GM23338 (cell line): ENCODE measurements at regions not wholly inside any gene's neighbourhood (a gene's known extent, or its start where the extent isn't known, plus 50 kb on each side); places are given as distances from the start of the nearest gene placed in this dataset.

Source experiments
- ATAC-seq: fragments of 200-7000 bp; cut with Tn5 transposase; 3 replicates; pipeline ENCODE4 v1.9.1; 2020
- DNase-seq: peaks from one replicate; pipeline ENCODE4 v3.0.0-alpha.2; 2015; ENCODE audit warnings: low spot score
- H2AFZ ChIP-seq: fragments of 200-600 bp; sonication (generic); 2 replicates; pipeline ENCODE4 v1.8.0; 2016; ENCODE audit warnings: antibody characterized with exemption, mild to moderate bottlenecking, moderate library complexity
- H3F3A ChIP-seq: fragments of 200-600 bp; sonication (generic); replicated peaks from 2 replicates; pipeline ENCODE4 v1.8.0; 2017; ENCODE audit warnings: antibody characterized with exemption, mixed run types, low read depth
- H3K27ac ChIP-seq: fragments of 200-600 bp; sonication (generic); 2 replicates; pipeline ENCODE4 v1.6.1; 2016; ENCODE audit warnings: low read depth
- H3K27me3 ChIP-seq: fragments of 200-600 bp; sonication (generic); 2 replicates; pipeline ENCODE4 v1.8.0; 2016; ENCODE audit warnings: mild to moderate bottlenecking, mixed run types, moderate library complexity; ENCODE audit not compliant: insufficient read depth
- H3K36me3 ChIP-seq: fragments of 200-600 bp; sonication (generic); 2 replicates; pipeline ENCODE4 v1.8.0; 2016; ENCODE audit warnings: mild to moderate bottlenecking; ENCODE audit not compliant: insufficient read depth
- H3K4me1 ChIP-seq: fragments of 200-600 bp; sonication (generic); 2 replicates; pipeline ENCODE4 v1.8.0; 2016; ENCODE audit warnings: mild to moderate bottlenecking, moderate library complexity; ENCODE audit not compliant: insufficient read depth
- H3K4me2 ChIP-seq: fragments of 200-600 bp; sonication (generic); 2 replicates; pipeline ENCODE4 v1.7.1; 2017; ENCODE audit warnings: mixed run types
- H3K4me3 ChIP-seq: fragments of 200-600 bp; sonication (generic); 2 replicates; pipeline ENCODE4 v1.6.1; 2016; ENCODE audit warnings: mixed run types
- H3K79me2 ChIP-seq: fragments of 200-600 bp; sonication (generic); replicated peaks from 2 replicates; pipeline ENCODE4 v1.8.0; 2017; ENCODE audit warnings: mild to moderate bottlenecking; ENCODE audit not compliant: insufficient read depth
- H3K9me2 ChIP-seq: fragments of 200-600 bp; sonication (generic); 2 replicates; pipeline ENCODE4 v1.8.0; 2017; ENCODE audit not compliant: insufficient read depth
- H4K20me1 ChIP-seq: fragments of 200-600 bp; sonication (generic); replicated peaks from 2 replicates; pipeline ENCODE4 v1.8.0; 2017; ENCODE audit warnings: mild to moderate bottlenecking; ENCODE audit not compliant: insufficient read depth
- H3K27ac Mint-ChIP-seq: 2 replicates; pipeline ENCODE4 v1.8.0; 2020; ENCODE audit warnings: inconsistent platforms, mild to moderate bottlenecking, moderate library complexity, mixed read lengths
- H3K27me3 Mint-ChIP-seq: 3 replicates; pipeline ENCODE4 v1.8.0; 2022; ENCODE audit warnings: low read depth, mild to moderate bottlenecking, moderate library complexity, mixed read lengths, inconsistent platforms; ENCODE audit not compliant: insufficient read depth, poor library complexity
- H3K36me3 Mint-ChIP-seq: 3 replicates; pipeline ENCODE4 v1.8.0; 2021; ENCODE audit warnings: low read depth, mild to moderate bottlenecking, inconsistent platforms, moderate library complexity, mixed read lengths
- H3K4me1 Mint-ChIP-seq: 3 replicates; pipeline ENCODE4 v1.8.0; 2020; ENCODE audit warnings: mild to moderate bottlenecking, inconsistent platforms, mixed read lengths
- H3K4me3 Mint-ChIP-seq: 3 replicates; pipeline ENCODE4 v1.8.0; 2021; ENCODE audit warnings: moderate library complexity, mild to moderate bottlenecking, inconsistent platforms, mixed read lengths
- H3K9me3 Mint-ChIP-seq: 3 replicates; pipeline ENCODE4 v1.8.0; 2020; ENCODE audit warnings: moderate library complexity, mild to moderate bottlenecking, inconsistent platforms, mixed read lengths
- CREB1 ChIP-seq: fragments of 250-450 bp; sonication (Bioruptor Pico); IDR thresholded peaks from 2 replicates; pipeline ENCODE4 v1.5.0; 2020; ENCODE audit warnings: low read depth, mild to moderate bottlenecking, moderate library complexity
- ETS1 ChIP-seq: IDR thresholded peaks from 2 replicates; pipeline ENCODE4 v1.6.1; 2016; ENCODE audit warnings: antibody characterized with exemption
- EZH2 ChIP-seq: fragments of 200-600 bp; sonication (generic); IDR thresholded peaks from one replicate; pipeline ENCODE4 v1.8.0; 2017; ENCODE audit warnings: antibody characterized with exemption, mild to moderate bottlenecking, low read depth; ENCODE audit not compliant: unreplicated experiment
- EZH2phosphoT487 ChIP-seq: fragments of 200-600 bp; sonication (generic); IDR thresholded peaks from one replicate; pipeline ENCODE4 v1.8.1; 2018; ENCODE audit warnings: antibody characterized with exemption; ENCODE audit not compliant: unreplicated experiment
- JUNB ChIP-seq: IDR thresholded peaks from one replicate; pipeline ENCODE4 v1.6.1; 2016; ENCODE audit warnings: antibody characterized with exemption; ENCODE audit not compliant: unreplicated experiment
- NANOG ChIP-seq: IDR thresholded peaks from 2 replicates; pipeline ENCODE4 v1.6.1; 2016; ENCODE audit warnings: antibody characterized with exemption, borderline replicate concordance
- POLR2AphosphoS5 ChIP-seq: IDR thresholded peaks from 2 replicates; pipeline ENCODE4 v1.6.1; 2016; ENCODE audit warnings: antibody characterized with exemption, low read depth
- REST ChIP-seq: IDR thresholded peaks from one replicate; pipeline ENCODE4 v1.6.1; 2018; ENCODE audit warnings: antibody characterized with exemption; ENCODE audit not compliant: unreplicated experiment
- STAT1 ChIP-seq: IDR thresholded peaks from one replicate; pipeline ENCODE4 v1.6.1; 2016; ENCODE audit warnings: antibody characterized with exemption; ENCODE audit not compliant: unreplicated experiment
- ZNF114 ChIP-seq: fragments of 250-450 bp; sonication (Bioruptor Pico); IDR thresholded peaks from 2 replicates; pipeline ENCODE4 v1.5.0; 2020; ENCODE audit warnings: mild to moderate bottlenecking, moderate library complexity
- ZNF331 ChIP-seq: fragments of 250-450 bp; sonication (Bioruptor Pico); IDR thresholded peaks from 2 replicates; pipeline ENCODE4 v1.5.0; 2020; ENCODE audit warnings: low read depth, mild to moderate bottlenecking, moderate library complexity
- TF ChIP-seq, protein P1 (sequence below), 2 experiments: fragments of 200-600 bp in 1 of 2; sonication (generic) in 1 of 2; conservative IDR thresholded peaks; 2 replicates each; pipeline versions ENCODE4 v1.5.1 to v1.6.1; 2016 to 2017; ENCODE audit warnings: antibody characterized with exemption in 2 of 2, low read depth in 2 of 2, mild to moderate bottlenecking in 2 of 2, moderate library complexity in 1 of 2
- TF ChIP-seq, protein P2 (sequence below): fragments of 250-450 bp; sonication (Bioruptor Pico); IDR thresholded peaks from 2 replicates; pipeline ENCODE4 v1.5.0; 2020; ENCODE audit warnings: mild to moderate bottlenecking, moderate library complexity

GRCh38 chr20:52798124-52798523, 174.0 kb upstream of the TSHZ2 start:
- H3K9me3 Mint-ChIP-seq, result no peaks in the 10 kb centered on the region
- TF ChIP-seq, protein P1, sequence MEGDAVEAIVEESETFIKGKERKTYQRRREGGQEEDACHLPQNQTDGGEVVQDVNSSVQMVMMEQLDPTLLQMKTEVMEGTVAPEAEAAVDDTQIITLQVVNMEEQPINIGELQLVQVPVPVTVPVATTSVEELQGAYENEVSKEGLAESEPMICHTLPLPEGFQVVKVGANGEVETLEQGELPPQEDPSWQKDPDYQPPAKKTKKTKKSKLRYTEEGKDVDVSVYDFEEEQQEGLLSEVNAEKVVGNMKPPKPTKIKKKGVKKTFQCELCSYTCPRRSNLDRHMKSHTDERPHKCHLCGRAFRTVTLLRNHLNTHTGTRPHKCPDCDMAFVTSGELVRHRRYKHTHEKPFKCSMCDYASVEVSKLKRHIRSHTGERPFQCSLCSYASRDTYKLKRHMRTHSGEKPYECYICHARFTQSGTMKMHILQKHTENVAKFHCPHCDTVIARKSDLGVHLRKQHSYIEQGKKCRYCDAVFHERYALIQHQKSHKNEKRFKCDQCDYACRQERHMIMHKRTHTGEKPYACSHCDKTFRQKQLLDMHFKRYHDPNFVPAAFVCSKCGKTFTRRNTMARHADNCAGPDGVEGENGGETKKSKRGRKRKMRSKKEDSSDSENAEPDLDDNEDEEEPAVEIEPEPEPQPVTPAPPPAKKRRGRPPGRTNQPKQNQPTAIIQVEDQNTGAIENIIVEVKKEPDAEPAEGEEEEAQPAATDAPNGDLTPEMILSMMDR (conservative IDR thresholded peaks at IDR 0.05; ENCODE audit: low read depth in 2 of 2), result no peak
- no peak for TF ChIP-seq ETS1
- TF ChIP-seq NANOG, result no peak
- no peak for TF ChIP-seq STAT1
- no peak for TF ChIP-seq POLR2AphosphoS5
- no peak for TF ChIP-seq JUNB
- TF ChIP-seq, protein P2, sequence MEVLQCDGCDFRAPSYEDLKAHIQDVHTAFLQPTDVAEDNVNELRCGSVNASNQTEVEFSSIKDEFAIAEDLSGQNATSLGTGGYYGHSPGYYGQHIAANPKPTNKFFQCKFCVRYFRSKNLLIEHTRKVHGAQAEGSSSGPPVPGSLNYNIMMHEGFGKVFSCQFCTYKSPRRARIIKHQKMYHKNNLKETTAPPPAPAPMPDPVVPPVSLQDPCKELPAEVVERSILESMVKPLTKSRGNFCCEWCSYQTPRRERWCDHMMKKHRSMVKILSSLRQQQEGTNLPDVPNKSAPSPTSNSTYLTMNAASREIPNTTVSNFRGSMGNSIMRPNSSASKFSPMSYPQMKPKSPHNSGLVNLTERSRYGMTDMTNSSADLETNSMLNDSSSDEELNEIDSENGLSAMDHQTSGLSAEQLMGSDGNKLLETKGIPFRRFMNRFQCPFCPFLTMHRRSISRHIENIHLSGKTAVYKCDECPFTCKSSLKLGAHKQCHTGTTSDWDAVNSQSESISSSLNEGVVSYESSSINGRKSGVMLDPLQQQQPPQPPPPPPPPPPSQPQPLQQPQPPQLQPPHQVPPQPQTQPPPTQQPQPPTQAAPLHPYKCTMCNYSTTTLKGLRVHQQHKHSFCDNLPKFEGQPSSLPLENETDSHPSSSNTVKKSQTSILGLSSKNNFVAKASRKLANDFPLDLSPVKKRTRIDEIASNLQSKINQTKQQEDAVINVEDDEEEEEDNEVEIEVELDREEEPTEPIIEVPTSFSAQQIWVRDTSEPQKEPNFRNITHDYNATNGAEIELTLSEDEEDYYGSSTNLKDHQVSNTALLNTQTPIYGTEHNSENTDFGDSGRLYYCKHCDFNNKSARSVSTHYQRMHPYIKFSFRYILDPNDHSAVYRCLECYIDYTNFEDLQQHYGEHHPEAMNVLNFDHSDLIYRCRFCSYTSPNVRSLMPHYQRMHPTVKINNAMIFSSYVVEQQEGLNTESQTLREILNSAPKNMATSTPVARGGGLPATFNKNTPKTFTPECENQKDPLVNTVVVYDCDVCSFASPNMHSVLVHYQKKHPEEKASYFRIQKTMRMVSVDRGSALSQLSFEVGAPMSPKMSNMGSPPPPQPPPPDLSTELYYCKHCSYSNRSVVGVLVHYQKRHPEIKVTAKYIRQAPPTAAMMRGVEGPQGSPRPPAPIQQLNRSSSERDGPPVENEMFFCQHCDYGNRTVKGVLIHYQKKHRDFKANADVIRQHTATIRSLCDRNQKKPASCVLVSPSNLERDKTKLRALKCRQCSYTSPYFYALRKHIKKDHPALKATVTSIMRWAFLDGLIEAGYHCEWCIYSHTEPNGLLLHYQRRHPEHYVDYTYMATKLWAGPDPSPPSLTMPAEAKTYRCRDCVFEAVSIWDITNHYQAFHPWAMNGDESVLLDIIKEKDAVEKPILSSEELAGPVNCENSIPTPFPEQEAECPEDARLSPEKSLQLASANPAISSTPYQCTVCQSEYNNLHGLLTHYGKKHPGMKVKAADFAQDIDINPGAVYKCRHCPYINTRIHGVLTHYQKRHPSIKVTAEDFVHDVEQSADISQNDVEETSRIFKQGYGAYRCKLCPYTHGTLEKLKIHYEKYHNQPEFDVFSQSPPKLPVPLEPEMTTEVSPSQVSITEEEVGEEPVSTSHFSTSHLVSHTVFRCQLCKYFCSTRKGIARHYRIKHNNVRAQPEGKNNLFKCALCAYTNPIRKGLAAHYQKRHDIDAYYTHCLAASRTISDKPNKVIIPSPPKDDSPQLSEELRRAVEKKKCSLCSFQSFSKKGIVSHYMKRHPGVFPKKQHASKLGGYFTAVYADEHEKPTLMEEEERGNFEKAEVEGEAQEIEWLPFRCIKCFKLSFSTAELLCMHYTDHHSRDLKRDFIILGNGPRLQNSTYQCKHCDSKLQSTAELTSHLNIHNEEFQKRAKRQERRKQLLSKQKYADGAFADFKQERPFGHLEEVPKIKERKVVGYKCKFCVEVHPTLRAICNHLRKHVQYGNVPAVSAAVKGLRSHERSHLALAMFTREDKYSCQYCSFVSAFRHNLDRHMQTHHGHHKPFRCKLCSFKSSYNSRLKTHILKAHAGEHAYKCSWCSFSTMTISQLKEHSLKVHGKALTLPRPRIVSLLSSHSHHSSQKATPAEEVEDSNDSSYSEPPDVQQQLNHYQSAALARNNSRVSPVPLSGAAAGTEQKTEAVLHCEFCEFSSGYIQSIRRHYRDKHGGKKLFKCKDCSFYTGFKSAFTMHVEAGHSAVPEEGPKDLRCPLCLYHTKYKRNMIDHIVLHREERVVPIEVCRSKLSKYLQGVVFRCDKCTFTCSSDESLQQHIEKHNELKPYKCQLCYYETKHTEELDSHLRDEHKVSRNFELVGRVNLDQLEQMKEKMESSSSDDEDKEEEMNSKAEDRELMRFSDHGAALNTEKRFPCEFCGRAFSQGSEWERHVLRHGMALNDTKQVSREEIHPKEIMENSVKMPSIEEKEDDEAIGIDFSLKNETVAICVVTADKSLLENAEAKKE, result no peak
- TF ChIP-seq CREB1 (CRISPR knock-in tag), result no peak
- no peak for TF ChIP-seq EZH2phosphoT487
- no peak for TF ChIP-seq ZNF114 (CRISPR knock-in tag)
- TF ChIP-seq REST, result no peak
- no peak for TF ChIP-seq ZNF331 (CRISPR knock-in tag)
- TF ChIP-seq EZH2, result no peak
- no peak for ATAC-seq

More at GRCh38 chr20:52798124-52798523, 174.0 kb upstream of the TSHZ2 start:
- Histone ChIP-seq H3F3A (no peaks in the 10 kb centered on the region), H3K4me2 (no peak overlapping the region), H4K20me1 (no peaks in the 10 kb centered on the region), H2AFZ (no peak overlapping the region), H3K27me3 (no peaks in the 10 kb centered on the region), H3K36me3 (no peaks in the 10 kb centered on the region), H3K4me3 (no peak overlapping the region), H3K4me1 (no peaks in the 10 kb centered on the region), H3K79me2 (no peaks in the 10 kb centered on the region), H3K27ac (no peak overlapping the region), H3K9me2 (no peaks in the 10 kb centered on the region; the same call in 1 of the 2 replicates)
- Mint-ChIP-seq H3K4me1 (no peaks in the 10 kb centered on the region), H3K36me3 (no peaks in the 10 kb centered on the region), H3K27me3 (peaks cover 4% of the 10 kb centered on the region), H3K4me3 (no peak overlapping the region), H3K27ac (no peak overlapping the region)
- DNase-seq, result no peak
